IMR-90 (cell line): ENCODE measurements at regions not wholly inside any gene's neighbourhood (a gene's known extent, or its start where the extent isn't known, plus 50 kb on each side); places are given as distances from the start of the nearest gene placed in this dataset.

ENCODE experiments used
- CTCF ChIP-seq: conservative IDR thresholded peaks from 2 replicates; pipeline ENCODE4 v1.5.1; 2012; ENCODE audit warnings: mild to moderate bottlenecking, low read depth, low read length, improper control_type of control experiment
- POLR2A ChIP-seq: IDR thresholded peaks from 2 replicates; pipeline ENCODE4 v1.6.1; 2012; ENCODE audit warnings: mild to moderate bottlenecking, low read depth, low read length
- RAD21 ChIP-seq: IDR thresholded peaks from 2 replicates; pipeline ENCODE4 v1.6.1; 2012; ENCODE audit warnings: low read length, improper control_type of control experiment
- SMC3 ChIP-seq: fragments of 150-350 bp; IDR thresholded peaks from 2 replicates; pipeline ENCODE4 v1.6.1; 2016; ENCODE audit warnings: low read depth, mild to moderate bottlenecking, antibody characterized with exemption, low read length, moderate library complexity

- TF ChIP-seq POLR2A: no peak
- no peak for TF ChIP-seq CTCF
- no peak for TF ChIP-seq RAD21
- no peak for TF ChIP-seq SMC3
These were observed 447.3 kb upstream of the ARRDC3 start for GRCh38 chr5:91830361-91830953.
